GM18868 (cell line): ENCODE measurements at regions not wholly inside any gene's neighbourhood (a gene's known extent, or its start where the extent isn't known, plus 50 kb on each side); places are given as distances from the start of the nearest gene placed in this dataset.
A peak's percentile ranks its signal among the peaks of the same experiment; 100 is the strongest.

Source experiments
- ATAC-seq: cut with Tn5 transposase; IDR thresholded peaks from one replicate; pipeline ENCODE4 v1.9.1; 2021; ENCODE audit warnings: mild to moderate bottlenecking, moderate library complexity; ENCODE audit not compliant: unreplicated experiment

DNA sequence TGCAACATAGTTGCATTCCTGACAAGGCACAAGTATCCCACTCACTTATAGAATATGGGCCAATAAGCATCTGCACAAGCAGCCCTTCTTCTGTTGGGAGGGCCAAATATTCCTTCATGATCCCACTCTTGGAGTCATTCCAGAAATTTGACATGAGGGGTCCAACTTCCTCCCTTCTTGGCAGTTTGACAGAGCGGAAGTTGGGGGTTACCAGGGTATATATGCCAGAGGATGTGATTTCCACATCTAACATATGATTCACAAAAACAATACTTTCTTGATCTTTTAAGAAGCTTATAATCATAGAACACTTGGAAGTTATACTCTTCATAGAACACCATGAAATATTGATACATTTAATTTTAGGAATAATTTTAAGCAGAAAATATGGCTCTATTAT, 100.9 kb upstream of the CRBN start:
- ATAC-seq = no peak

DNA sequence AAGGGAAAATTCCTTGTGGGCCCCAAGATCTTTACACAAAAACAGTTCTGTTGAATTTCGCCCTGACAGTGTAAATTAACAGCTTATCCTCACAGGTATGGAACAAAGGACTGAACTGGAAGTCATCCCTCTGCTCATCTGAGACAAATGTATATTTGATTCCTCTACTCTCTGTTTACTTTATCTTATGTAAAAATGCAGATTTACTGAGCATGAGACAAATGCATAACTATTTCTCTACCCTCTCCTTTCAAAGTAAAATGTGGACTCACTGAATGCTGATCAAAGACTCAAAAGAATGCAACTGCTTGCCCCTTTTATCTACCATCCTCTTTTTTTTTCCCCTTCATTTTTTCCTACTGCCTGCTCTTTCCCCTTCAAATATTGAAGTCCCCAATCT, 98.6 kb upstream of the CRBN start:
- no peak for ATAC-seq

DNA sequence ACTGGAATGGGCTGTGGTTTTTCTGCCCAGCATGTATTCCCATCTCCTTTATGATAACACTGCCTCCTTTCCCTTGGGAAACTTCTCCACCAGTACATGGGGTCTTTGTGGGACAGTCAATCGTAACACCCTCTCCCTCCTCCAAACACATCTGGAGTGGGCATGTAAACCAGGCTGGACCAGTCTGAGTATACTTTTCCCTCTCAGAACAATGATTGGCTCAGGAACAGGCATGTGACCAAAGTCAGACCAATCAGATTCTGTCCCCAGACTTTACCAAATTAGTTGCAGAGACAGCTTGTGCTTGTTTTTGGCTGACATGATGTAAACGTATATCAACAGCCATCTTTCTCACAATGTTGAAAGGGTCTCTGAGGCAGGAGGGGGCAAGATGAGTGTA, 97.1 kb upstream of the CRBN start:
- ATAC-seq = no peak

DNA sequence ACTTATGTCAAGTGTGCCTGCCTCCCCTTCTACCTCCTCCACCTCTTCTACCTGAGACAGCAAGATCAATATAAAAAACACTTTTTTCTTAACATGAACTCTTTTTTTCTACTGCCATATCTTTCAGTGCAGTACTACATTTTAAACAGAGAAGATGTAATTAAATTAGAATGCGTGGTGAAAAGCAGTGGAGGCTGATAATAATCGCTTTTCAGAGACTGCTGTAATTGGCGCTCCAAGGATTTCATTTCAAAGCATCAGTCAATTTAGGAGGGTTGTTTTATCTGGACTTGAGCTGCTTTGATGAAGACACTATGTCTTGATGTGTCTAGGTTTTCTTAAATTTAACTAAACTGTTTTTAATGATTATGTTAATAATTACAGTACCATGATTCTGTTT, 85.3 kb upstream of the CRBN start:
- ATAC-seq = no peak

DNA sequence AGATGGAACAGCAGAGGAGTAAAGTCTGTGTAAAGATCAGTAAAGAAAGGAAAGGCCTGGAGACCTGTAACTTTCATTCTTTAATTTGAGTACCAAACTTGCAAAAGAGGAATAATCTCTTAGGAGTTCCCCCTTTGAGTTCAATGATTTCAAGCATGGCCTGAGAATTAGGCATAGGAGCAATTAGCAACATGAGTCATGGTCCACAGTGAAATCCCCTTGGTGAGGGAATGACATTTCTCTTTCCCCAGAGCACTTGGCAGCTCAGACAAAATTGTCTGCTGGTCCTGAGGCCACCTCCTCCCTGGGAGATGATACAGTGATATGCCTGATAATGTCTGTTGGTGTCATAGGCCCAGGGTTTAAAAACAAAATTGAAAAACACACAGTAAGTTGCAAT, 81.4 kb upstream of the CRBN start:
- peak; percentile 82 for ATAC-seq

DNA sequence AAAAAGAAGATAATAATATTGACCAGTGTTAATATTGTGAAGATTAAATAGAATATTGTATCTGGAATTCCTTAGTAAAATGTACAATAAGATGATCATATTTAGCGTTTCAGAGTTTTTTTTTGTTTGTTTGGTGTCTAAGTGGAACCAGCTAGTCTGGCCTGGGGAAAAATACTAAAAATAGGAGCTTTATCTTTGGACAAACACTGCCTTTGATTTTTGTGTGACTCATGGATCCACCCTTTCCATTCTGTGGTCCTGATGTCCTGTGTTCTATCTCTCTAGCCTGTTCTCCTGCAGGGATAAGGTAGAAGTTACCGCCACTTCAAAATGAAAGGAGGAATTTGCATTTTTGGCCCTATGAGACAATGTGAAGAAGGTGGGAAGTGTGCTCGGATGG, 79.7 kb upstream of the CRBN start:
- no peak for ATAC-seq

DNA sequence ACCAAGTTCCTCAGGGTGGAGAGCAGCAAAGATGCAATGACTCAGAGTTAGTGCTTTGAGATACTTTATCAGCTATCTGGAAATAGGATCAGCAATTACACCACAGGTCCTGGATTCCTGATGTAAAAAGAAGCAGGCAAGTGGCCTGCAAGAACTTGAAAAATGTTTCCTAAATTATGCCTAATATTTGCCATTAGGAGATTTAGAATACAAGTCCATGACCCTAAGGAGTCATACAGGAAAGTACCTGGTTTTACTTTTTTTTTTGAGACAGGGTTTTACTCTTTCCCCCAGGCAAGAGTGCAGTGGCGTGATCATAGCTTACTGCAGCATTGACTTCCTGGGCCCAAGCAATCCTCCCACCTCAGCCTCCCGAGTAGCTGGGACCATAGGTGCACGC, 78.8 kb upstream of the CRBN start:
- ATAC-seq = no peak

DNA sequence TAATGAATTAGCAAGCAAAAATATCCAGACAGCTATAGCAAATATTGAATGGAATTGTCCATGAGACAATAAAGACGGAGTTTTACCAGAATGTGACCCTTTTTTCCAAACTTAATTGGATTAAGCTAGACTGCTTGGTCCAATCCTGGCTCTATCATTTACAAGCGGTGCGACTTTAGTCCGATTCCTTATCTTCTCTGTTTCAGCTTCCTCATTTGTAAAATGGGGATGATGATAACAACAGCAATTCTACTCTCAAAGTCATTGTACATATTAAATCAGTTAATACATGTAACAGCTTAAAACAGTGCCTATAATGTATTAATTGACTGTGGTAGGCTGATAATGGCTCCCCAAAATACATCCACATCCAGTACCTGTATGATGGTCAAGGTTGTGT, 62.1 kb upstream of the CRBN start:
- ATAC-seq = no peak

DNA sequence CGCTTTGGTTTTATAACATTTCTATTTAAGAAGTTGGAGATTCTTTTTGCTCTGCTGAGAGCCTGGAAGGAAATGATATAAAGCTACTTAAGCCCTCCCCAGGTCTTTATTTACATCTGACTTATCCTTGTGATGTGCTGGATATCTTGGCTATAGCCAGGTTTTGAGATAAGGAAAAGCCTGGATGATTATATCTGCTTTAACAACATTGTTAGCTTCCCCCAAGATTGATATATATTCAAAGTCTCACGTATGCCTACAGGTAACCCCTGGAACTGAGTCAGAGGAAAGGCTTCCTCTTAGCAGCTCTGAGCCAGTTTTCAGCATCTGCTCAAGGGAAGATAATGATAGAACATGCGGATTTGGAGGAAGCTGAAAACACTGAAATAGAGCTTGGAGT, 61.5 kb upstream of the CRBN start:
- ATAC-seq = no peak

DNA sequence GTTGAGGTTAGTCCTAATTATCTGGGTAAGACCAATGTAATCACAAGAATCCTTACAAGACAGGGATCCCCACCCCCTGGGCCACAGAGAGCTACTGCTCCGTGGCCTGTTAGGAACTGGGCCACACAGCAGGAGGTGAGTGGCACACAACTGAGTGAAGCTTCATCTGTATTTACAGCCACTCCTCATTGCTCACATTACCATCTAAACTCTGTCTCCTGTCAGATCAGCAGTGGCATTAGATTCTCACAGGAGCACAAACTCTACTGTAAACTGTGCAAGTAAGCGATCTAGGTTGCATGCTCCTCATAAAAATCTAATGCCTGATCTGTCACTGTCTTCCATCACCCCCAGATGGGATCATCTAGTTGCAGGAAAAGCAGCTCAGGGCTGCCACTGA, 58.5 kb upstream of the CRBN start:
- ATAC-seq = no peak

DNA sequence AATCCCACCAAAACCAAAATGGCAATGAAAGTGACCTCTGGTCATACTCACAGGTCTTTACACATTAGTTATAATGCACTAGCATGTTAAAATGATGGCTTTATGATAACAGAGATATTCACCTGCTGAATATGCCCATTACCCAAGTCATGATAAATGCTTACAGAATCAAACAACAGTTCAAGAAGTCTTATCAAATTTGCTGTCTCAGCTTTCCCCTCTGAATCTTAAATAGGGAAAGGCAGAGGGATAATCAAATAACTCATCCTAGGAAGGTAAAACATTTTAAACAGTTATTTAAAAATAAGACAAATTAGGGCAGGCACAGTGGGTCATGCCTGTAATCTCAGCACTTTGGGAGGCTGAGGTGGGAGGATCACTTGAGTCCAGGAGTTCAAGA, 52.8 kb upstream of the CRBN start:
- ATAC-seq = no peak
